IPS-NIHi11 (cell line): ENCODE measurements at regions not wholly inside any gene's neighbourhood (a gene's known extent, or its start where the extent isn't known, plus 50 kb on each side); places are given as distances from the start of the nearest gene placed in this dataset.
"Not testable (repeated sequence)": the region's sequence is repeated elsewhere in the genome, so short reads cannot be mapped to it uniquely, and the experiment has no call there.

Experiments
- DNase-seq: peaks from one replicate; pipeline ENCODE4 v3.0.0; 2012; ENCODE audit warnings: mixed read lengths, low spot score

DNA sequence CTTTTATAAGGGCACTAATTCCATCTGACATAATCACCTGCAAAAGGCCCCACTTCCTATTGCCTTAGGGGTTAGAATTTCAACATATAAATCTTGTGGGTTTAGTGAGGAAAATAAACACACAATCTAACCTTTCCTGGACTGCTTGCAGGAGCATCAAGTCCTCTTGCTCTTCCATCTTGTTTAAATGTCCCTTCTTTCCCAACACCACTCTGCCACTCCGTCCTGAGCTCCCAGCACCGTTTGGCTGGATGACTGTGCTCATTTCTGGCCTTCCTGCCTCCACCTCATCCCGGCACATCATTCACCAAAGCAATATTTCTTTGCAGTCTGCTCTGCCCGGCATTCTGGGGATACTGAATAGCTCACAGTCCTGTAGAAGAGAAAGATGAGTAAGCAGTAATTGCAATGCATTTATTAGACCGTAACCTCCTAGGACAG lies 247.8 kb downstream of the BCL2 start:
- no peak for DNase-seq

DNA sequence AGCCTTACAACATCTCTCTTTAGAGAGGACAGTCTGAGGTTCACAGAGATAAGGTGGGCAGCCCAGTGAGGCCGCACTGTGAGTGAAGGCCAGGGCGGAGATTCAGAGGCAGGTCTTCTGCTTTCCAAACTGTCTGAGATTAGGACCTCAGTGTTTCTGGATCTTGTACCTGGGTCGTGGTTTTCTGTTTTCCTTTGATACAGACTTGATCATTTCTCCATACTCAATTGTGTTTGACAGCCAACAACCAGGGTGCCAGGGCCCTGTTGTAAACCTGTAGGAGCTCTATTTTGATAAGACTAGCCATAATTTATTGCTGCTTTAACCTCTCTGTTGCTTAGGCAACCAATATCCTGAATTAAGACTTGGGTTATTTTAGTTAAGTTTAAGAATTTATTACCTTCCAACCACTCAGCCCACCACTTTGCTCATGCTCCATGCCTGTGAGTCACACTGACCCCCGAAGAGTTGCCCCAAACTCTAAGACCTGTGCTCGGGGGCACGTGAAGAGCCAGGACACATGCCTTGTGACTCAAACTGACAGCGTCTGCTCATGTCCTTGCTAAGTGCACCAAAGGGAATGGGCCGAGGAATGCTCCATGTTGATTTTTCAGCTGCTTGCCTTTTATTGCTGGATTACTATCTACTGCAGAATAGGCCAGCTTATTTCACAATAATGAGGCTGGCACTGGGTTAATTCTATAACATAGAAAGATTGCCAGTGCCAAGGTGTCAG lies 248.6 kb downstream of the BCL2 start:
- no peak for DNase-seq

DNA sequence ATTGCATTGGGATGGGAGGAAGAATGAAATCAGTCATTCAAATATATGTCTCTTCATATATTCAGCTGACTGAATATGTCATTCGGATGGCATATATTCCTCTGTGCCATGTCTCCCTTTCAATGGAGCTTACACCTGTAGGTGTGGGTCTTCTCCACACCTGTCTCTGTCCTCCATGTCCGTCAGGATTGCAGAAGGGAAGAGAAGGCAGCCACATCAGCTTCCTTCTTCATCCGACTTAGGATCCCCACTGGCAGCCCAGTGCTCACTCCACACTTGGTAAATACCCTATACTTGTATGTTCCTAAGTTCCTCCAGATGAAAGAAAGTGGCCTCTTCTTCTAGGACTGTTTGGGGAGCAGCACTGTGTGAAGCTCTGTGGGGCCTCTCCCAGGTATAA lies 250.1 kb downstream of the BCL2 start:
- no peak for DNase-seq

DNA sequence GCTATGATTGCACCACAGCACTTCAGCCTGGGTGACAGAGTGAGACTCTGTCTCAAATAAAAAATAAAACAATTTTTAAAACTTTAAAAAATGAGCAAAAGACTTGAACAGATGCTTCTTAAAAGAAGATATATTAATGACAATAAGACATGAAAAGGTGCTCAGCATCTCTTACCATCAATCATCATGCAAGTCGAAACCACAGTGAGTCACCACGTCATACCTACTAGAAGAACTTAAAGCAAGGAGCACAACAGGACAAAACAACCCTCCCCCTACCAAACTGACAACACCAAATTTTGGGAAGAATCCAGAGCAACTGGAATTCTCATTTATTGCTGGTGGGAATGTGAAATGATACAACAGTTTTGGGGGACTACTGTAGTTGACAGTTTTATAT lies 251.6 kb downstream of the BCL2 start:
- no peak for DNase-seq

DNA sequence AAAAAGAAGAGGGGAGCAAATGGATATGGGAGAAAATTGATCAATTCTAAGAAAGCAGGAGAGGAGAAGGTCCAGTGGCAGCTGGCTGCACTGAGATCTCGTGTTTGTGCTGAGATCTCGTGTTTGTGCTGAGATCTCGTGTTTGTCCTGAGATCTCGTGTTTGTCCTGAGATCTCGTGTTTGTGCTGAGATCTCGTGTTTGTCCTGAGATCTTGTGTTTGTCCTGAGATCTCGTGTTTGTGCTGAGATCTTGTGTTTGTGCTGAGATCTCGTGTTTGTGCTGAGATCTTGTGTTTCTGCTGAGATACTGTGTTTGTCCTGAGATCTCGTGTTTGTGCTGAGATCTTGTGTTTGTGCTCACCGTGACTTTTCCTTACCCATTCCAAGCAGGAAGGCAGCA lies 254.4 kb downstream of the BCL2 start:
- no peak for DNase-seq

DNA sequence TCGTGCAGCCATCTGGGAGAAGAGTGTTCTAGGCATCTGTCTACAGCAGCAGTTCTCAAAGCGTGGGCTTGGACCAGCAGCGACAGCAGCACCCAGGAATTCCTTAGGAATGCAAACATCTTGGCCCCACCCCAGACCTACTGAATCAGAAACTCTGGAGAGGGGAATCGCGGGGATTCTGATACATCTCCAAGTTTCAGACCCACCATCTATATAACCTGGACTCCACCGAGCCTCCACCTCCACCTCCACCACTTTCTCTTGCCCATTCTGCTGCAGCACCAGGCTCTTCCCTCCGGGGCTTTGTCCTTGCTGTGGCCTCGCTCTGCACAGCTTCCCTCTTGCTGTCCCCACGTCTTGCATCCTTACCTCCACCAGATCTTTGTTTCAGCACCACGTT lies 256.4 kb downstream of the BCL2 start:
- DNase-seq: peak; percentile 15

DNA sequence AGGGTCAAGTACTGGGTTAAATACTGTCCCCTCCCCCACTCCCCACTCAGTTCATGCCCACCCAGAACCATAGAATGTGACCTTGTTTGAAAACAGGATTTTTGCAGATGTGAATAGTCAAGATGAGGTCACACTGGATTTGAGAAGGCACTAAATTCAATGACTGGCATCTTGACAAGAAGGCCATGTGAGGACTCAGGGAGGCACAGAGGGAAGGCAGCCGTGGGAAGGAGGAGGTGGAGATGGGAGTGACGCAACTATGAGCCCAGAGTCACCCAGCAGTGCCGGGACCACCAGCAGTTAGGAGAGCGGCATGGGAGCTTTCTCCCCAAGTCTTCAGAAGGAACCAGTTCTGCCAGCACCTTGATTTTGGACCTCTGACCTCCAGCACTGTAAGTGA lies 257.3 kb downstream of the BCL2 start:
- DNase-seq: no peak

DNA sequence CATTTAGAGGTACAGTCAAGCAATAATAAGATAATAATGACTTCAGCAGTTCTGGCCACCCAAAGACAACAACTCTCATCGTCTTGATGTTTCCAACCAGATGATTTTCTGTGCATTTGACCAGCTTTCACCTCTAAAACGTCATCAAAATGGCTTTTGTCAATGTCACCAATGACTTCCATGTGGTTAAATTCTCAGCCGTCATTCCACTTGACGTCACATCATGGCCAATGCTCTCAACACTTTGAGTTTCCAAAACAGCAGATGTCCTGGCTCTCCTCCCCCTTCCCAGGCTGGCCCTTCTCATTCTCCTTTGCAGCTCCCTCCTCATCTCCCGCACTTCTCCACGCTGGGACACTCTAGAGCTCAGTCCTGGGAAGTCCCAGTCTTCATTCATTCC lies 258.3 kb downstream of the BCL2 start:
- no peak for DNase-seq

- DNase-seq: no peak
Measured at GRCh38 chr18:63058521-63058920, 261.0 kb downstream of the BCL2 start.

DNA sequence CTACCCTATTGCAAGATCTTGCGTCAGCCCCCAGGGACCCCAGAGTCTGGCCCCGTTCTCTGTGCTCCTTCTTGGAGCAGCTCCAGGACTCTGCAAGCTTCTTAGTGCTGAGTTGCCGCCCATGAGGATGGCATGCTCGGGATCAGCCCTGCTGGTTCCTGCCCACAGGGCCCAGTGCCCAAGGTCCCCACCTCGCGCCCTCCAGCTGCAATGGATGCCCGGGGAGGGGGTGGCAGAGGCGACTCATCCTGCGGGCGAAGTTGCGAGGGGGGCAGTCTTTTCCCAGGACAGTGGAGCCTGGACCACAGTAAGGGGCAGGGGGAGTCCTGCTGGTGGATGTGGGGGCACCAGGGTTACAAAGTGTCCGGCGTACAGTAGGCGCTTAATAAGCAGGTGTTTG lies 261.9 kb downstream of the BCL2 start:
- no peak for DNase-seq

DNA sequence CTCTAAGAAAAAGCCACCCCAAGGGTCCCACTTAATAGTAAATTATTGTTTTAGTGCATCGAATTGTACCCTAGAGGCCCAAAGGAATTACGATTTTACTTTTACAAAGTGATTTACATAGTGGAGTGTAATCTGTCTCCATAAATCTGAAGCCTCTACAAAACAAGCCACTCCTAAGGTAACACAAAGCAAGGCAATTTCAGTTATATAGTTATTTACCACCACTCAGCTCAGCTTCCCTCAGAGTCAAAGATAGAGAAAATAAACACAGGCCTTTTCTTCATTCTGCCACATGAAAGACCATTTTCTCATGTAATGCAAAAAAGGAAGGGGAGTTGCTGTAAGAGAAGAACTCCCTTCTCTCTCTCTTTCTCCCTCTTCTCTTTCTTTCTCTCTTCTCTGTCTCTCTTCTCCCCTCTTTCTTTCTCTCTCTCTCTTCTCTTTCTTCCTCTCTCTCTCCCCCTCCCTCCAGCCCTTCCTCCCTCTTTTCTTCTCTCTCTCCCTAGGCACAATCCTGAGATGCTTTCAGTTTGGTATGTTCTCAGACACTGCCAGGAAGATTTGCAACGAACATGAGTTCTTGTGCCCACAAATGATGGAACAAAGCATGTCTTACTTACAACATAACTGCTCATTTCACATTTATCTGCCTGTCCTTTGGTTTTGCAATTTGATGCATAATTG lies 264.5 kb downstream of the BCL2 start:
- DNase-seq: no peak

- no peak for DNase-seq
Measured at GRCh38 chr18:63051928-63052327, 267.6 kb downstream of the BCL2 start.

DNA sequence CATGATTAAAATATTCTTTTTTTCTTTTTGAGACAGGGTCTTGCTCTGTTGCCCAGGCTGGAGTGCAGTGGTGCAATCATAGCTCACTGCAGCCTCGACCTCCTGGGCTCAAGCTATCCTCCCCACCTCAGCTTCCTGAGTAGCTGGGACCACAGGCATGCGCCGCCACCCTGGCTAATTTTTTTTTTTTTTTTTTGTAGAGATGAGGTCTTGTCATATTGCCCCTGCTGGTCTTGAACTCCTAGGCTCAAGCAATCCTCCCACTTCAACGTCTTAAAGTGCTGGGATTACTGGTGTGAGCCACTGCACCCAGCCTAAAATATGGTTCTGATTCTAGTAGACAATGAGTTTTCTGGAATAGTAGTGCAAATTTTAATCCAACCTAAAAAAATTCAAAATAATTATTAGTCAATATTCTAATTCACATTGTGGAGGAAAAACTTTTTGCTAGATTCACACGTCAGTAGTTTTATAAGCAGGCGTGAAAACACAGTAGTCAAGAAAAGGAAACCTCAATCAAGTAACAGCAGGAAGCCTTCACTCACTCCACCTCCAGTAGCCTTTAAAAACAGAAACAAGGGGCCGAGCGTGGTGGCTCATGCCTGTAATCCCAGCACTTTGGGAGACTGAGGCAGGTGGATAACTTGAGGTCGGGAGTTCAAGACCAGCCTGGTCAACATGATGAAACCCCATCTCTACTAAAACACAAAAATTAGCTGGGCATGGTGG lies 268.7 kb downstream of the BCL2 start:
- DNase-seq: not testable (repeated sequence)

GRCh38 chr18:63046375-63046774 lies 273.2 kb downstream of the BCL2 start:
- no peak for DNase-seq

DNA sequence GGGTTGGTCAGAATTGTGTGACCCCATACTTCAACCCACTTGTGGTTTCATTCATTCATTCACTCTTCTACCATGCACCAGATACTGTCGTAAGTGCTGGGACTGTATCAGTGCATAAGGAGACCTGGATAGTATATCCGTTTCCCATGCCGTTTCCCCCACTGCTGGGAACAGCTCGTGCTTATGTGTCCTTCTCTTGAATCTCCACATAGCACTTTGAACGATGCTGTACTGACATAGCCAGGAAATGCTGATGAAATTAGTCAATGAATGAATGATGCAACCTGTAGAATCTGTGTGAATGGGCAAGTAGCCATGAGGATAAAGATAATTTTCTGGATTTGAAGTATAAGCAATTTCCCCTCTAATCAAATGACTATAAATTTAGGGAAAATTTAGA lies 276.1 kb downstream of the BCL2 start:
- DNase-seq: no peak

GRCh38 chr18:63042351-63042750 lies 277.2 kb downstream of the BCL2 start:
- no peak for DNase-seq

DNA sequence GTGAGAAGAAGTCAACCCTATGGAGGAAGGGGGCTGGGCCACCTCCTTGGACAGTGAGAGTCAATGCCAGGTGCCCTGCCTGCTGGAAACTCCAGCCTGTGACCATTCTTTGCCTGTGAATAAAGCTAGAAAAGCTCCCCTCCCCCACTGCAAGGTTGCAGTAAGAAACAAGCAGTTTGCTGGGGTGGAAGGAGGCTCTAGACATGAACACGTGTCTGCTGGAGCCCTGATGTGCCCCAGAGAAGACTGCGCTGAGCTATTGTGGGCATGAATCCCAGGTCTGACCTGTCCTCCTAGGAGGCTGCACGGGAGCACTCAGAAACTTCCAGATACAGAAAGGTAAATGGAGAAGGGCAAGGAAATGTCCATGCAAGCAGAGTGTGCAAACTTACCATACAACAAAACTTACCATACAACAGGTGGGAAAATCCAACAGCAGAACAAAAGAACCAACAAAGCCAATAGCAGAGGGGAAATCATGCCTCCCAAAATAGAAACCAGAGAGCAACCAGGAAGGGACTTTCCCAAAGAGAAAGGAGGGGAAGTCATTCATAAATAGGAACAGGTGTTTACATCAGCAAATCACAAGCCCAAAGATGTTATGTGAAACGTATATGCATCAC lies 278.7 kb downstream of the BCL2 start:
- no peak for DNase-seq

- no peak for DNase-seq
Measured at GRCh38 chr18:63037491-63037890, 282.1 kb downstream of the BCL2 start.

DNA sequence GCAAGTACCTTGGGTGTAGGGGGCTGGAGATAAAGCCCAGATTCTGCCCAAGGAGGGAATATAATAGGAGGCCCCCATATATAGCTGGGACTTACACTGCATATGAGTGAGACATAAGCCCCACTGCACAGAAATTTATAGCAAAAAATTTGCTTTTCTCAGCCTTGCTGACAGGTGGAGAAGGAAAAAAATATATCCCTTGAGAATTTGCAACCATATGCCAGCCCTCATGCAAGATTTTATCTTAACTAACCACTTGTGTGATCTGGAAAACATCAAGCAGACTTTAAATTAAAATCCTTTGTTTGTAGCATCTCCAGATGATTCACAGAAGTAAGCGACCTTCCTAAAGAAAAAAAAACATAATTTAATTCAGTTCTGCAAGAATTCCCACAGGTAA lies 288.2 kb downstream of the BCL2 start:
- DNase-seq: no peak
